ENCODE measurements at regions not wholly inside any gene's neighbourhood (a gene's known extent, or its start where the extent isn't known, plus 50 kb on each side); places are given as distances from the start of the nearest gene placed in this dataset.

DNA sequence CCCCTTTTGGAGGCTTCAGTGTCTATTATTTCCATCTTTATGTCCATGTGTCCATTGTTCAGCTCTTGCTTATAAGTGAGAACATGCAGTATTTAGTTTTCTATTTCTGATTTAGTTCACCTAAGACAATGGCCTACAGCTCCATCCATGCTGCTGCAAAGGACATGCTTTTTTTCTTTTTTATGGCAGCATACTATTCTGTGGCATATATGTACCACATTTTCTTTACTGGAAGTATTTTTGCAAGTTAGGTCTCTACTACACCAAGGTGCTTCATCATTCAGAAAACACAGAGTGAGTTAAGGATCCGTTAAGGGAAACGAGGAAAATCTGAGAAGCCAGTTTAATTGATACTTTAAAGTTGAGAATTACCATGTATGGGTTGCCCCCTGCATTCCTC is 297.2 kb downstream of the CDCA7 start:
- TF ChIP-seq CTCF (IDR thresholded peaks at IDR 0.05) (no peak), POLR2A (IDR thresholded peaks at IDR 0.05) (no peak), EP300 (IDR thresholded peaks at IDR 0.05; ENCODE audit: low read depth) (no peak)

Data from transverse colon (tissue), 3 donors.